WTC11 (cell line): ENCODE measurements at regions not wholly inside any gene's neighbourhood (a gene's known extent, or its start where the extent isn't known, plus 50 kb on each side); places are given as distances from the start of the nearest gene placed in this dataset.

Experiments used
- ATAC-seq: fragments of 200-7000 bp; cut with Tn5 transposase; 2 replicates; pipeline ENCODE4 v1.10.0; 2021; ENCODE audit warnings: mild to moderate bottlenecking, moderate library complexity
- CTCF ChIA-PET: fragments of 300-600 bp; sonication (Branson Sonifier 250); formaldehyde crosslinking; loops from one replicate; lab custom pipeline; 2021; ENCODE audit warnings: antibody characterized with exemption; lab: Charles Lee
- POLR2A ChIA-PET: fragments of 350-600 bp; sonication (Branson Sonifier 250); formaldehyde crosslinking; loops from one replicate; lab custom pipeline; 2021; ENCODE audit warnings: antibody characterized with exemption; lab: Charles Lee
- DNase-seq: peaks from one replicate; pipeline ENCODE4 v3.0.0; 2021; ENCODE audit warnings: low spot score
- H3K27ac Mint-ChIP-seq: 2 replicates; pipeline ENCODE4 v1.8.0; 2021; ENCODE audit warnings: mixed read lengths
- H3K27me3 Mint-ChIP-seq: 2 replicates; pipeline ENCODE4 v1.8.0; 2021; ENCODE audit warnings: low read depth, mild to moderate bottlenecking, moderate library complexity, mixed read lengths
- H3K36me3 Mint-ChIP-seq: 2 replicates; pipeline ENCODE4 v1.8.0; 2021; ENCODE audit warnings: mixed read lengths
- H3K4me1 Mint-ChIP-seq: 2 replicates; pipeline ENCODE4 v1.8.0; 2022; ENCODE audit warnings: mixed read lengths
- H3K4me3 Mint-ChIP-seq: 2 replicates; pipeline ENCODE4 v1.8.0; 2021; ENCODE audit warnings: mild to moderate bottlenecking, moderate library complexity, mixed read lengths
- H3K9me3 Mint-ChIP-seq: 2 replicates; pipeline ENCODE4 v1.8.0; 2021; ENCODE audit warnings: mixed read lengths
- ARID4B ChIP-seq: sonication (generic); formaldehyde crosslinking; IDR thresholded peaks from 2 replicates; pipeline ENCODE4 v1.8.0; 2023; ENCODE audit warnings: missing genetic modification reagents, mild to moderate bottlenecking, borderline replicate concordance
- FOXJ3 ChIP-seq: sonication (generic); formaldehyde crosslinking; IDR thresholded peaks from 2 replicates; pipeline ENCODE4 v1.9.0; 2021; ENCODE audit warnings: missing genetic modification reagents, mild to moderate bottlenecking, borderline replicate concordance
- FOXP1 ChIP-seq: sonication (generic); formaldehyde crosslinking; IDR thresholded peaks from 2 replicates; pipeline ENCODE4 v1.8.0; 2022; ENCODE audit warnings: missing genetic modification reagents, mild to moderate bottlenecking, moderate library complexity, borderline replicate concordance
- GABPB1 ChIP-seq: sonication (generic); formaldehyde crosslinking; IDR thresholded peaks from 2 replicates; pipeline ENCODE4 v1.8.1; 2023; ENCODE audit warnings: mild to moderate bottlenecking, missing genetic modification reagents
- HMGA2 ChIP-seq: fragments of 250-450 bp; sonication (Bioruptor Pico); IDR thresholded peaks from 2 replicates; pipeline ENCODE4 v1.4.0; 2021; ENCODE audit warnings: mild to moderate bottlenecking, moderate library complexity
- IRF2 ChIP-seq: sonication (generic); formaldehyde crosslinking; IDR thresholded peaks from 2 replicates; pipeline ENCODE4 v1.8.0; 2022; ENCODE audit warnings: low read depth, missing genetic modification reagents, borderline replicate concordance
- OVOL2 ChIP-seq: fragments of 250-450 bp; sonication (Bioruptor Pico); IDR thresholded peaks from 2 replicates; pipeline ENCODE4 v1.9.0; 2021; ENCODE audit warnings: mild to moderate bottlenecking, borderline replicate concordance
- PRRX2 ChIP-seq: fragments of 250-450 bp; sonication (Bioruptor Pico); IDR thresholded peaks from 2 replicates; pipeline ENCODE4 v1.8.0; 2021; ENCODE audit warnings: mild to moderate bottlenecking
- TEAD4 ChIP-seq: sonication (generic); formaldehyde crosslinking; IDR thresholded peaks from 2 replicates; pipeline ENCODE4 v1.8.0; 2022; ENCODE audit warnings: mild to moderate bottlenecking, missing genetic modification reagents
- ZNF121 ChIP-seq: sonication (generic); formaldehyde crosslinking; IDR thresholded peaks from 2 replicates; pipeline ENCODE4 v1.8.0; 2023; ENCODE audit warnings: missing genetic modification reagents
- ZNF396 ChIP-seq: fragments of 250-450 bp; sonication (Bioruptor Pico); IDR thresholded peaks from 2 replicates; pipeline ENCODE4 v1.8.0; 2021; ENCODE audit warnings: mild to moderate bottlenecking, moderate library complexity, borderline replicate concordance
- ZNF423 ChIP-seq: fragments of 250-450 bp; sonication (Bioruptor Pico); IDR thresholded peaks from 2 replicates; pipeline ENCODE4 v2.1.2; 2022; ENCODE audit warnings: mild to moderate bottlenecking, moderate library complexity
- ZNF425 ChIP-seq: fragments of 250-450 bp; sonication (Bioruptor Pico); conservative IDR thresholded peaks from 2 replicates; pipeline ENCODE4 v1.9.0; 2021; ENCODE audit warnings: mild to moderate bottlenecking
- ZNF671 ChIP-seq: fragments of 250-450 bp; sonication (Bioruptor Pico); IDR thresholded peaks from 2 replicates; pipeline ENCODE4 v1.8.0; 2021; ENCODE audit warnings: mild to moderate bottlenecking
- TF ChIP-seq, protein P1 (sequence below): sonication (generic); formaldehyde crosslinking; IDR thresholded peaks from 2 replicates; pipeline ENCODE4 v1.8.1; 2022; ENCODE audit warnings: missing genetic modification reagents, borderline replicate concordance
- TF ChIP-seq, protein P2 (sequence below): fragments of 200-600 bp; IDR thresholded peaks from 2 replicates; pipeline ENCODE4 v1.8.0; 2022; ENCODE audit warnings: antibody characterized with exemption
- TF ChIP-seq, protein P3 (sequence below): sonication (generic); formaldehyde crosslinking; IDR thresholded peaks from 2 replicates; pipeline ENCODE4 v1.8.1; 2022; ENCODE audit warnings: mild to moderate bottlenecking, missing genetic modification reagents, moderate library complexity, borderline replicate concordance

- TF ChIP-seq ARID4B (CRISPR knock-in tag) = no peak
- no peak for TF ChIP-seq ZNF396 (CRISPR knock-in tag)
- TF ChIP-seq, protein P1, sequence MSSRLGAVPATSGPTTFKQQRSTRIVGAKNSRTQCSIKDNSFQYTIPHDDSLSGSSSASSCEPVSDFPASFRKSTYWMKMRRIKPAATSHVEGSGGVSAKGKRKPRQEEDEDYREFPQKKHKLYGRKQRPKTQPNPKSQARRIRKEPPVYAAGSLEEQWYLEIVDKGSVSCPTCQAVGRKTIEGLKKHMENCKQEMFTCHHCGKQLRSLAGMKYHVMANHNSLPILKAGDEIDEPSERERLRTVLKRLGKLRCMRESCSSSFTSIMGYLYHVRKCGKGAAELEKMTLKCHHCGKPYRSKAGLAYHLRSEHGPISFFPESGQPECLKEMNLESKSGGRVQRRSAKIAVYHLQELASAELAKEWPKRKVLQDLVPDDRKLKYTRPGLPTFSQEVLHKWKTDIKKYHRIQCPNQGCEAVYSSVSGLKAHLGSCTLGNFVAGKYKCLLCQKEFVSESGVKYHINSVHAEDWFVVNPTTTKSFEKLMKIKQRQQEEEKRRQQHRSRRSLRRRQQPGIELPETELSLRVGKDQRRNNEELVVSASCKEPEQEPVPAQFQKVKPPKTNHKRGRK (CRISPR knock-in tag) = no peak
- TF ChIP-seq, all 79 proteins: peak for 0
Measured at GRCh38 chr3:163587342-163587741, 1491.0 kb downstream of the SI start (continued).

DNA sequence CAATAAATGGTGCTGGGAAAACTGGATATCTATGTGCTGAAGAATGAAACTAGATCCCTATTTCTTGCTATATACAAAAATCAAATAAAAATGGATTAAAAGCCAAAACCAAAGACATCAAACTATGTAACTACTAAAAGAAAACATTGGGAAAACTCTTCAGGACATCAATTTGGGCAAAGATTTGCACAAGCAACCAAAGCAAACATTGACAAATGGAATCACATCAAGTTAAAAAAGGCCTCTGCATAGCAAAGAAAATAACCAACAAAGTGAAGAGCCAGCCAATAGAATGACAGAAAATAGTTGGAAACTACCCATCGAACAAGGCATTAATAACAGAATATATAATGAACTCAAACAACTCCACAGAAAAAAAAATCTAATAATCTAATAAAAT lies 1495.3 kb downstream of the SI start:
- ATAC-seq (no peak), DNase-seq (no peak)
- Mint-ChIP-seq H3K4me1 (no peaks in the 10 kb centered on the region), H3K27me3 (no peaks in the 10 kb centered on the region), H3K9me3 (peaks cover 21% of the 10 kb centered on the region), H3K27ac (no peak overlapping the region), H3K4me3 (no peak overlapping the region), H3K36me3 (peaks cover 11% of the 10 kb centered on the region)
- no peak for TF ChIP-seq ZNF671 (CRISPR knock-in tag)
- CTCF ChIA-PET = no interaction called here
- POLR2A ChIA-PET = no interaction called here

- ATAC-seq = no peak
- CTCF ChIA-PET = no interaction called here
- Mint-ChIP-seq H3K36me3 (peaks cover 6% of the 10 kb centered on the region), H3K27me3 (no peaks in the 10 kb centered on the region), H3K9me3 (peaks cover 16% of the 10 kb centered on the region), H3K4me1 (no peaks in the 10 kb centered on the region), H3K27ac (no peak overlapping the region), H3K4me3 (no peak overlapping the region)
- no peak for DNase-seq
- TF ChIP-seq FOXP1 (CRISPR knock-in tag) = no peak
- no peak for TF ChIP-seq OVOL2 (CRISPR knock-in tag)
- no peak for TF ChIP-seq ZNF425 (CRISPR knock-in tag)
- TF ChIP-seq ZNF423 (CRISPR knock-in tag) = no peak
- POLR2A ChIA-PET = interaction anchor here (0.6 kb wide), 1 partner anchor 10 kb away, joined by 3 read pairs; no protein-coding TSS in a partner anchor
Measured at GRCh38 chr3:163577271-163577670, 1501.0 kb downstream of the SI start.

GRCh38 chr3:163576314-163576713 lies 1502.0 kb downstream of the SI start:
- Mint-ChIP-seq H3K27me3 (no peaks in the 10 kb centered on the region; the same call in 1 of the 2 replicates), H3K36me3 (peaks cover 15% of the 10 kb centered on the region), H3K27ac (no peak overlapping the region), H3K4me3 (no peak overlapping the region), H3K9me3 (peaks cover 25% of the 10 kb centered on the region), H3K4me1 (no peaks in the 10 kb centered on the region)
- ATAC-seq (no peak), DNase-seq (no peak)
- POLR2A ChIA-PET = no interaction called here
- CTCF ChIA-PET = no interaction called here
- TF ChIP-seq, protein P2, sequence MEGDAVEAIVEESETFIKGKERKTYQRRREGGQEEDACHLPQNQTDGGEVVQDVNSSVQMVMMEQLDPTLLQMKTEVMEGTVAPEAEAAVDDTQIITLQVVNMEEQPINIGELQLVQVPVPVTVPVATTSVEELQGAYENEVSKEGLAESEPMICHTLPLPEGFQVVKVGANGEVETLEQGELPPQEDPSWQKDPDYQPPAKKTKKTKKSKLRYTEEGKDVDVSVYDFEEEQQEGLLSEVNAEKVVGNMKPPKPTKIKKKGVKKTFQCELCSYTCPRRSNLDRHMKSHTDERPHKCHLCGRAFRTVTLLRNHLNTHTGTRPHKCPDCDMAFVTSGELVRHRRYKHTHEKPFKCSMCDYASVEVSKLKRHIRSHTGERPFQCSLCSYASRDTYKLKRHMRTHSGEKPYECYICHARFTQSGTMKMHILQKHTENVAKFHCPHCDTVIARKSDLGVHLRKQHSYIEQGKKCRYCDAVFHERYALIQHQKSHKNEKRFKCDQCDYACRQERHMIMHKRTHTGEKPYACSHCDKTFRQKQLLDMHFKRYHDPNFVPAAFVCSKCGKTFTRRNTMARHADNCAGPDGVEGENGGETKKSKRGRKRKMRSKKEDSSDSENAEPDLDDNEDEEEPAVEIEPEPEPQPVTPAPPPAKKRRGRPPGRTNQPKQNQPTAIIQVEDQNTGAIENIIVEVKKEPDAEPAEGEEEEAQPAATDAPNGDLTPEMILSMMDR = no peak
- TF ChIP-seq ZNF396 (CRISPR knock-in tag) (no peak), FOXJ3 (no peak), ZNF121 (CRISPR knock-in tag) (no peak), GABPB1 (CRISPR knock-in tag) (no peak), HMGA2 (CRISPR knock-in tag) (no peak), ZNF425 (CRISPR knock-in tag) (no peak), PRRX2 (CRISPR knock-in tag) (no peak), TEAD4 (no peak), IRF2 (CRISPR knock-in tag) (no peak)
- TF ChIP-seq, protein P3, sequence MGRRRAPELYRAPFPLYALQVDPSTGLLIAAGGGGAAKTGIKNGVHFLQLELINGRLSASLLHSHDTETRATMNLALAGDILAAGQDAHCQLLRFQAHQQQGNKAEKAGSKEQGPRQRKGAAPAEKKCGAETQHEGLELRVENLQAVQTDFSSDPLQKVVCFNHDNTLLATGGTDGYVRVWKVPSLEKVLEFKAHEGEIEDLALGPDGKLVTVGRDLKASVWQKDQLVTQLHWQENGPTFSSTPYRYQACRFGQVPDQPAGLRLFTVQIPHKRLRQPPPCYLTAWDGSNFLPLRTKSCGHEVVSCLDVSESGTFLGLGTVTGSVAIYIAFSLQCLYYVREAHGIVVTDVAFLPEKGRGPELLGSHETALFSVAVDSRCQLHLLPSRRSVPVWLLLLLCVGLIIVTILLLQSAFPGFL (CRISPR knock-in tag) = no peak
